Dermis microvascular lymphatic vessel endothelial cell (primary cell): ENCODE measurements at regions not wholly inside any gene's neighbourhood (a gene's known extent, or its start where the extent isn't known, plus 50 kb on each side); places are given as distances from the start of the nearest gene placed in this dataset.
"Not testable (repeated sequence)": the region's sequence is repeated elsewhere in the genome, so short reads cannot be mapped to it uniquely, and the experiment has no call there.

Source experiments
- DNase-seq, 2 donors: peaks; one replicate each; pipeline versions ENCODE4 v3.0.0 to v3.0.0-alpha.2; 2010; ENCODE audit warnings: low read depth in 2 of 2

DNA sequence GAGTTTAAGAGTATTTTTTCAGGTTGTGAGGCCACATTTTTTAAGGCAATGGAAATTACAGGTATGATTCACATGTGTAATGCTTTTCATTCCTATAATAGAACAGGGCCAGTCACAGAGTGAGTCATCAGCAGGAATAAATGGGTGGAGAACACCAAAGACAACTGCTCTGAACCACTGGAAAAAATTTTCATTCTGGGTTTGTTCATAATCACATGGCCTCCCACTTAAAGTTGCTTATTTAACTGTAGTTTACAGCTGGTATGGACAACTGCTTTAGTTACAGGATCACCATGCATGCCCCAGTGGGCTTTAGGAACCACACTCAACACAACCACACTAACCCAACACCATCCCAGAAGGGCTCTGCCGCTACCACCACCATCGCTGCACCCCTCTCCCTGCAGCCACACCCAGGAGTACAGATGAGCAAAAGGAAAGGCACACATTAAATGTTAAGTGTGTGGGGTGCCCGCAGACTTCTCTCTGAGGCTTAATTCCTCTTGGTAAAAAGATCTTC is 107.0 kb upstream of the DST start:
- DNase-seq: peak; percentile 78 to 89

GRCh38 chr6:56746767-56747504 is 104.2 kb upstream of the DST start:
- no peak for DNase-seq

DNA sequence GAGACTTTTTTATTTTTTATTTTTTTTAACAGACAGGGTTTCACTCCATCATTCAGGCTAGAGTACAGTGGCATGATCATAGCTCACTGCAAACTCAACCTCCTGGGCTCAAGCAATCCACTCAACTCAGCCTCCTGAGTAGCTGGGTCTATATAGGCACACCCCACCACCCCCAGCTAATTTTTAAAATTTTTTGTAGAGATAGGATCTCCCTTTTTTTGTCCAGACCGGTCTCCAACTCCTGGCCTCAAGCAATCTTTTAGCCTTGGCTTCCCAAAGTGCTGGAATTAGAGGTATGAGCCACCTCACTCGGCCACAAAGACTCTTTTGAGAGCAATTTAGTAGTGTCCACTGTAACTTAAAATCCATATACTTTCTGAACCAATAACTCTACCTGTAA is 103.3 kb upstream of the DST start:
- no peak for DNase-seq

GRCh38 chr6:56745081-56745480 is 102.4 kb upstream of the DST start:
- no peak for DNase-seq

DNA sequence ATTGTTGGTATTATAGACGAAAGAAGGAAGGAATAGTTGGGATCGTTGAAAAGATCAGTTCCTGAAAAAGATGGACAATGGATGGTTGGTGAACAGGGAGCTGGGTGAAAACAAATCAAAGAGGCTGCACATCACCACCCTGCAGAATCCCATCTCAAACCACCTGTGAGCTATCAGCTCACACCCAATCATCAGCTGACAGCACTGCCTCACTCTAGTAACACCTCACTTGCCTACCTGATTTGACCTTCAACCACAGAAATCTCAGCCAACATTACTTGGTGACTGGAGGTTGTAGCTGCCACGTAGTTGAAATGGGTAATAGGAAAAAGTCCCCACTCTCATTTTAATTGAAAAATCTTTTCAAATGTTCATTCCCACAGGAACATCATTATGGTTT is 101.8 kb upstream of the DST start:
- DNase-seq: no peak

- DNase-seq: peak in 1 of 2 donors; percentile 36
Measured at GRCh38 chr6:56742122-56742791, 99.6 kb upstream of the DST start.

GRCh38 chr6:56741472-56741871 is 98.8 kb upstream of the DST start:
- no peak for DNase-seq

GRCh38 chr6:56739836-56740815 is 97.4 kb upstream of the DST start:
- no peak for DNase-seq

GRCh38 chr6:56736804-56737203 is 94.1 kb upstream of the DST start:
- no peak for DNase-seq

- no peak for DNase-seq
Measured at GRCh38 chr6:56734335-56734734, 91.6 kb upstream of the DST start.

GRCh38 chr6:56733211-56733697 is 90.6 kb upstream of the DST start:
- no peak for DNase-seq

GRCh38 chr6:56732517-56732916 is 89.8 kb upstream of the DST start:
- no peak for DNase-seq

DNA sequence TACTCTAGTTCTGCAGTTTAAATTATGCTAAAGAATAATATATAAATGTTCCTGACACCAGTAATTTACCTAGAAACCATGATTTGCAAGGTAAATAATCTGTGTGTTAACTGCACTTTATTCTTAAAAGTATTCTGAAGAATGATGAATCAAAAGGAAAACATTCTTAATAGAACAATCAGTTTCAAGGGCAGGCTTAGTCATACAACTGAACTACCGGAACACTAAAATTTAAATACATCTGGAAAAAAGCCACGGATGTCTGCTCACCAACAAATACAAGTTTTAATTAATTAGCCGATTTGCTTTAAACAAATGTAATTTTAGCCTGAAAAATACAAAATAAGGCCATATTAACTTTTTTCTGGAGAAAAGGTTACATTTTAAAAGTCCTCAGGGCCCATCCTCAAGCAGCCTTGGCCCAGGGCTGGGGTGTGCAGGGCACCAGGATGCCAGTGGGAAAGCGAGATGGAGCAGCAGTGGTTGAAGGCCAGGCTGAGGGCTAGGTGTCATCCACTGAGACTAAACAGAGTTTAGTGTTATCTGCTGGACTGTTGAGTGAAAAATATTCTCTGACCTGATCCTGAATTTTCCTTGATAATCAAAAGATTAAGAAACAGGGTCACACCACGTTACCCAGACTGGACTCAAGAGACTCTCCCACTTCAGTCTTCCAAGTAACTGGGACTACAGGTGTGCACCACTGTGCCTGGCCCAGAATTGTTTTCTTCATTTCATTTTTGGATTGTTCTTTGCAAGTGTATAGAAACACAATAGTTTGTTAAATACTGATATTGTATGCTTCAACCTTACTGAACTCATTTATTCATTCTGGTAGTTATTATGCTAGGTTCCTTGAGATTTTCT is 88.2 kb upstream of the DST start:
- DNase-seq: peak in 1 of 2 donors; percentile 76

DNA sequence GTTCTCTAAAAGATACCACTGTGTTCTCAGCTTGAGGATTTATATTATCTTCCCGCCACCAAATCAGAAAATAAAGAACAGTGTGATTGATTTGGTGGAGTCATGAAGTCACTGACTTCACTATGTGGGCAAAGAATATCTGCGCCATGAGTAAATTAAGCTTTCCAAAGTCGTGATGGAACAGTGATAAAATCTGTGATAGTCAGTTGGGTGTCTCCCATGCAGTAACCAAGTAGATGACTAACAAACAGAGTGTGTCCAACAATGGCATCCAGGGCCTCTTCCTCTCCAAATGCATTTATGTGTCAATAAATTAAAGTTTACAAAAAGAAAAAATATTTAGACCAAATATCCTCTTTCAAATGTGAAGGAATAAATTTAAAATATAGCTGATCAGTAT is 87.0 kb upstream of the DST start:
- DNase-seq: peak in 1 of 2 donors; percentile 46

DNA sequence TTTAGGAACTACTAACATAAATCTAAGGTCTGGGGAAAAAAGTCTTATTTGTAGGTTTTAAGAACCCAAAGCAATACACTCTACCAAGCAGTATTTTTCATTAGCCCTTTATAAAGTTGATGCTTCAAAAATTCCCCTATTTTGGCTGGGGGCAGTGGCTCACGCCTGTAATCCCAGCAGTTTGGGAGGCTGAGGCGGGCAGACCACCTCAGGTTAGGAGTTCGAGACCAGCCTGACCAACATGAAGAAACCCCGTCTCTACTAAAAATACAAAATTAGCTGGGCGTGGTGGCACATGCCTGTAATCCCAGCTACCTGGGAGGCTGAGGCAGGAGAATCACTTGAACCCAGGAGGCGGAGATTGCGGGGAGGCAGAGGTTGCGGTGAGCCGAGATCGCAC is 86.5 kb upstream of the DST start:
- DNase-seq: not testable (repeated sequence)

DNA sequence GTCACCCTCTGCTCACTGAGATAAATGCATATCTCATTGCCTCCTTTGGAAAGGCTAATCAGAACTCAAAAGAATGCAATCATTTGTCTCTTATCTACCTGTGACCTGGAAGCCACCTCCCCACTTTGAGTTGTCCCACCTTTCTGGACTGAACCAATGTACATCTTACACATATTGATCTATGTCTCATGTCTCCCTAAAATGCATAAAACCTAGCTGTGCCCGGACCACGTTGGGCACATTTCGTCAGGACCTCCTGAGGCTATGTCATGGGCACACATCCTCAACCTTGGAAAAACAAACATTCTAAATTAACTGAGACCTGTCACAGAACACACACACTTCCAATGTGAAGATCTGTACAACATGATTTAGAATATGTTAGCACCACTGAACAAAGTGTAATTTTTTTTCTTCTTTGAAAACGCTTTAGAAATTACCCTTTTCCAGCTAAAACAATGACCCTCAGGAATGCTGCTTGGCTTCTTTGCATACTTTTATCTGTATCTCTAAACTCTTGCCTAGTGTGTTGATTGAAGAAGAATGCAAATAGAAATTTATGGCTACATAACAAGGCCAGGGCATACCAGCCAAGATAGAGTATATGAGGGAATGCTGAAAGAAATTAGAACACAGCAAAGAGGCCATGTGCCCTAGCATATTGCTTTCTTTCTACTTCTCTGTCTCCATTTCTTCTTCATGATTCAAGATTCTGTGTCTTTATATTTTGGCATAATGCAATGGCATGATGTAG is 84.6 kb upstream of the DST start:
- DNase-seq: no peak

DNA sequence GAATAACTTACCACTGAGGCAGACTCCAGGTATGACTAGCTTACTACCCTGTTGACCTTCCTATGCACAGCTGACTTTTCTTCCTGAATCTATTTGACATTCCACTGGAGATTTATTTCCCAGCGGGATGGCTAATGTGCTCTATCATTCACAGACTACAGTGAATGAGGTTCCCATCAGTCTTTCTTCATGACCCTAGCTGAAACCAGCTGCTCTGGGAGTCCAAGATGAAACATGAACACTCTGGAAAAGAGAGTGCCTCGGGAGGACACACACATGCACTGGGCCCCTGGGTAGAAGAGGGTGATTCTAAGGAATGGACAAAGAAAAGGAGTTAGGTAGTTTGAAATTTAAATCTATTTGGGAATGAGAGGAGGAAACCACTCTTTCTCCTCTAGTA is 82.6 kb upstream of the DST start:
- DNase-seq: no peak

GRCh38 chr6:56724455-56724854 is 81.8 kb upstream of the DST start:
- DNase-seq: no peak

DNA sequence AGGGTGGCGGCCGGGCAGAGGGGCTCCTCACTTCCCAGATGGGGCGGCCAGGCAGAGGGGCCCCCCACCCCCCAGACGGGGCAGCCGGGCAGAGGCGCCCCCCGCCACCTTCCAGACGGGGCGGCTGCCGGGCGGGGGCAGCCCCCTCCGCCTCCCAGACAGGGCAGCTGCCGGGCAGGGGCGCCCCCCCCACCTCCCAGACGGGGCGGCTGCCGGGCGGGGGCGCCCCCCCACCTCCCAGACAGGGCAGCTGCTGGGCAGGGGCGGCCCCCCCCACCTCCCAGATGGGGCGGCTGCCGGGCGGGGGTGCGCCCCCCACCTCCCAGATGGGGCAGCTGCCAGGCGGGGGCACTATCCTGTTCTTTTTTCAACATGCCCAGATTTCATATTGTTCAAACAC is 78.2 kb upstream of the DST start:
- no peak for DNase-seq

DNA sequence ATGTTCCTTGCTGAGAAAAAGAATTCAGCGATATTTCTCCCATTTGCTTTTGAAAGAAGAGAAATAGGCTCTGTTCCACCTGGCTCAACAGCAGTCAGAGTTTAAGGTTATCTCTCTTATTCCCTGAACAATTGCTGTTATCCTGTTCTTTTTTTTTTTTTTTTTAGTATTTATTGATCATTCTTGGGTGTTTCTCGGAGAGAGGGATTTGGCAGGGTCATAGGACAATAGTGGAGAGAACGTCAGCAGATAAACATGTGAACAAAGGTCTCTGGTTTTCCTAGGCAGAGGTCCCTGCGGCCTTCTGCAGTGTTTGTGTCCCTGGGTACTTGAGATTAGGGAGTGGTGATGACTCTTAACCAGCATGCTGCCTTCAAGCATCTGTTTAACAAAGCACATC is 77.5 kb upstream of the DST start:
- DNase-seq: not testable (repeated sequence)
